CD14-positive monocyte (primary cell): ENCODE measurements at regions not wholly inside any gene's neighbourhood (a gene's known extent, or its start where the extent isn't known, plus 50 kb on each side); places are given as distances from the start of the nearest gene placed in this dataset.

ENCODE experiments used
- DNase-seq, 3 donors: peaks; one replicate each; pipeline ENCODE4 v3.0.0-alpha.2; 2011 to 2022
- H2AFZ ChIP-seq: 2 replicates; pipeline ENCODE4 v1.6.0; 2012; ENCODE audit warnings: mild to moderate bottlenecking, low read depth, low read length, inconsistent platforms; ENCODE audit not compliant: insufficient read depth, poor library complexity, severe bottlenecking
- H3K27ac ChIP-seq, 2 donors: 1 replicate in 1 of 2; 2 replicates in 1 of 2; pipeline ENCODE4 v1.5.1; 2012 to 2013; ENCODE audit warnings: low read length in 2 of 2, control low read depth in 1 of 2, inconsistent platforms in 1 of 2, low read depth in 1 of 2, mild to moderate bottlenecking in 1 of 2
- H3K27me3 ChIP-seq, 2 donors: one replicate each; pipeline versions ENCODE4 v1.6.0 to v1.6.1; 2011 to 2013; ENCODE audit warnings: low read length in 2 of 2; ENCODE audit not compliant: control insufficient read depth in 2 of 2, insufficient read depth in 2 of 2
- H3K36me3 ChIP-seq, 2 donors: replicated peaks in 1 of 2; 1 replicate in 1 of 2; 2 replicates in 1 of 2; pipeline versions ENCODE4 v1.5.1 to v1.6.1; 2012 to 2013; ENCODE audit warnings: low read length in 2 of 2, control low read depth in 1 of 2, inconsistent platforms in 1 of 2, mild to moderate bottlenecking in 1 of 2; ENCODE audit not compliant: insufficient read depth in 2 of 2, control insufficient read depth in 1 of 2
- H3K4me1 ChIP-seq, 2 donors: 1 replicate in 1 of 2; 2 replicates in 1 of 2; pipeline versions ENCODE4 v1.5.1 to v1.6.1; 2012 to 2013; ENCODE audit warnings: low read length in 2 of 2, control low read depth in 1 of 2, inconsistent platforms in 1 of 2, mild to moderate bottlenecking in 1 of 2, moderate library complexity in 1 of 2; ENCODE audit not compliant: insufficient read depth in 2 of 2, control insufficient read depth in 1 of 2
- H3K4me2 ChIP-seq: replicated peaks from 2 replicates; pipeline ENCODE3; 2012; ENCODE audit warnings: low read length, moderate library complexity, mild to moderate bottlenecking; ENCODE audit not compliant: poor library complexity, severe bottlenecking; ENCODE audit errors: extremely low read depth
- H3K4me3 ChIP-seq, 3 experiments: fragments of 200-600 bp in 1 of 3; sonication (generic) in 1 of 3; replicated peaks in 1 of 3; 1 replicate in 2 of 3; 2 replicates in 1 of 3; pipeline ENCODE4 v1.5.1; 2011 to 2013; ENCODE audit warnings: low read length in 3 of 3, mild to moderate bottlenecking in 3 of 3, control low read depth in 2 of 3, low read depth in 2 of 3, inconsistent platforms in 1 of 3, moderate library complexity in 1 of 3
- H3K79me2 ChIP-seq: 2 replicates; pipeline ENCODE4 v1.6.0; 2012; ENCODE audit warnings: mild to moderate bottlenecking, control low read depth, inconsistent platforms, low read length, moderate library complexity; ENCODE audit not compliant: insufficient read depth
- H3K9ac ChIP-seq: 2 replicates; pipeline ENCODE4 v1.6.0; 2017; ENCODE audit warnings: low read length, mild to moderate bottlenecking; ENCODE audit not compliant: insufficient read depth, poor library complexity, severe bottlenecking
- H3K9me3 ChIP-seq, 2 donors: replicated peaks in 1 of 2; 1 replicate in 1 of 2; 2 replicates in 1 of 2; pipeline versions ENCODE4 v1.5.1 to v1.6.1; 2012 to 2013; ENCODE audit warnings: low read length in 2 of 2, control low read depth in 1 of 2; ENCODE audit not compliant: control insufficient read depth in 1 of 2, insufficient read depth in 1 of 2
- H4K20me1 ChIP-seq: 2 replicates; pipeline ENCODE4 v1.6.0; 2012; ENCODE audit warnings: mild to moderate bottlenecking, low read length, control low read depth, moderate library complexity; ENCODE audit not compliant: insufficient read depth
- H3K27ac Mint-ChIP-seq, 7 donors: one replicate each; pipeline ENCODE4 v1.8.0; 2020; ENCODE audit warnings: mild to moderate bottlenecking in 7 of 7, mixed read lengths in 7 of 7, moderate library complexity in 6 of 7, inconsistent platforms in 2 of 7
- H3K27me3 Mint-ChIP-seq, 3 donors: one replicate each; pipeline ENCODE4 v1.8.0; 2021 to 2022; ENCODE audit warnings: low read depth in 3 of 3, mild to moderate bottlenecking in 3 of 3, mixed read lengths in 3 of 3, moderate library complexity in 3 of 3, inconsistent platforms in 1 of 3
- H3K36me3 Mint-ChIP-seq, 2 donors: one replicate each; pipeline ENCODE4 v1.8.0; 2020; ENCODE audit warnings: mixed read lengths in 2 of 2, inconsistent platforms in 1 of 2, mild to moderate bottlenecking in 1 of 2
- H3K4me1 Mint-ChIP-seq: one replicate; pipeline ENCODE4 v1.8.0; 2020; ENCODE audit warnings: mild to moderate bottlenecking, mixed read lengths
- H3K4me3 Mint-ChIP-seq, 2 donors: one replicate each; pipeline ENCODE4 v1.8.0; 2020; ENCODE audit warnings: mild to moderate bottlenecking in 2 of 2, mixed read lengths in 2 of 2, moderate library complexity in 1 of 2
- H3K9me3 Mint-ChIP-seq, 7 donors: one replicate each; pipeline ENCODE4 v1.8.0; 2020 to 2022; ENCODE audit warnings: mixed read lengths in 7 of 7, mild to moderate bottlenecking in 6 of 7, moderate library complexity in 6 of 7, inconsistent platforms in 2 of 7
- CTCF ChIP-seq: fragments of 200-600 bp; IDR thresholded peaks from one replicate; pipeline ENCODE4 v1.8.0; 2022; ENCODE audit warnings: antibody characterized with exemption, mild to moderate bottlenecking
- WGBS: methylation state at CpG from one replicate; pipeline ENCODE4 v1.1.5; 2013; ENCODE audit warnings: missing lambda C conversion rate; ENCODE audit not compliant: insufficient coverage; 5-methylcytosine and 5-hydroxymethylcytosine counted together
- intact Hi-C, 2 donors: fragments of 100-400 bp; cut with micrococcal nuclease; formaldehyde crosslinking; loops; one replicate each; pipeline versions ENCODE4 v1.15.0 to v1.15.1; 2023

GRCh38 chr18:66254121-66254520 lies 349.8 kb downstream of the CDH19 start:
- no peaks in the 10 kb centered on the region for H3K27me3 Mint-ChIP-seq
- no peaks in the 10 kb centered on the region for H3K36me3 Mint-ChIP-seq
- no peak overlapping the region for H3K27ac Mint-ChIP-seq
- H3K4me1 Mint-ChIP-seq: no peaks in the 10 kb centered on the region
- Histone ChIP-seq H3K9me3 (no peaks in the 10 kb centered on the region), H3K4me2 (no peak overlapping the region), H3K4me1 (no peaks in the 10 kb centered on the region), H3K36me3 (no peaks in the 10 kb centered on the region), H3K9ac (no peak overlapping the region), H3K79me2 (no peaks in the 10 kb centered on the region), H2AFZ (no peak overlapping the region), H4K20me1 (no peaks in the 10 kb centered on the region), H3K27ac (no peak overlapping the region), H3K27me3 (no peaks in the 10 kb centered on the region), H3K4me3 (no peak overlapping the region)
- intact Hi-C loops: no loop called here
- no peak overlapping the region for H3K4me3 Mint-ChIP-seq
- no peak for DNase-seq
- peaks cover 0 to 8% (median 5%) of the 10 kb centered on the region in 7 donors for H3K9me3 Mint-ChIP-seq
- no peak for TF ChIP-seq CTCF
- no CpG with 5 or more reads among the region's 5 CpGs for WGBS

- DNase-seq: no peak
Observed at GRCh38 chr18:66252703-66253102, 351.2 kb downstream of the CDH19 start.

More at GRCh38 chr18:66252703-66253102, 351.2 kb downstream of the CDH19 start:
- no peak overlapping the region for H3K27ac Mint-ChIP-seq
- Histone ChIP-seq H3K9ac (no peak overlapping the region), H3K9me3 (no peaks in the 10 kb centered on the region), H3K4me2 (no peak overlapping the region), H3K27ac (no peak overlapping the region), H3K4me3 (no peak overlapping the region), H3K79me2 (no peaks in the 10 kb centered on the region), H3K27me3 (no peaks in the 10 kb centered on the region), H2AFZ (no peak overlapping the region), H3K36me3 (no peaks in the 10 kb centered on the region), H3K4me1 (no peaks in the 10 kb centered on the region), H4K20me1 (no peaks in the 10 kb centered on the region)
- intact Hi-C loops: no loop called here
- H3K27me3 Mint-ChIP-seq: no peaks in the 10 kb centered on the region
- peaks cover 0 to 3% (median 0%) of the 10 kb centered on the region in 7 donors for H3K9me3 Mint-ChIP-seq
- H3K4me3 Mint-ChIP-seq: no peak overlapping the region
- no CpG with 5 or more reads among the region's 1 CpG for WGBS
- no peaks in the 10 kb centered on the region for H3K4me1 Mint-ChIP-seq
- no peaks in the 10 kb centered on the region for H3K36me3 Mint-ChIP-seq
- TF ChIP-seq CTCF: no peak
